PC-3 (cell line): ENCODE measurements at regions not wholly inside any gene's neighbourhood (a gene's known extent, or its start where the extent isn't known, plus 50 kb on each side); places are given as distances from the start of the nearest gene placed in this dataset.

Experiments
- EZH2 ChIP-seq: fragments of 300-600 bp; sonication (generic); IDR thresholded peaks from one replicate; pipeline ENCODE4 v1.6.1; 2017; ENCODE audit warnings: antibody characterized with exemption, mild to moderate bottlenecking, low read length; ENCODE audit not compliant: unreplicated experiment
- TF ChIP-seq, protein P1 (sequence below): fragments of 300-600 bp; sonication (generic); conservative IDR thresholded peaks from 2 replicates; pipeline ENCODE4 v1.5.1; 2017; ENCODE audit warnings: antibody characterized with exemption, low read depth, mild to moderate bottlenecking, low read length

GRCh38 chr1:91148641-91149069 lies 126.8 kb upstream of the ZNF644 start:
- TF ChIP-seq, protein P1, sequence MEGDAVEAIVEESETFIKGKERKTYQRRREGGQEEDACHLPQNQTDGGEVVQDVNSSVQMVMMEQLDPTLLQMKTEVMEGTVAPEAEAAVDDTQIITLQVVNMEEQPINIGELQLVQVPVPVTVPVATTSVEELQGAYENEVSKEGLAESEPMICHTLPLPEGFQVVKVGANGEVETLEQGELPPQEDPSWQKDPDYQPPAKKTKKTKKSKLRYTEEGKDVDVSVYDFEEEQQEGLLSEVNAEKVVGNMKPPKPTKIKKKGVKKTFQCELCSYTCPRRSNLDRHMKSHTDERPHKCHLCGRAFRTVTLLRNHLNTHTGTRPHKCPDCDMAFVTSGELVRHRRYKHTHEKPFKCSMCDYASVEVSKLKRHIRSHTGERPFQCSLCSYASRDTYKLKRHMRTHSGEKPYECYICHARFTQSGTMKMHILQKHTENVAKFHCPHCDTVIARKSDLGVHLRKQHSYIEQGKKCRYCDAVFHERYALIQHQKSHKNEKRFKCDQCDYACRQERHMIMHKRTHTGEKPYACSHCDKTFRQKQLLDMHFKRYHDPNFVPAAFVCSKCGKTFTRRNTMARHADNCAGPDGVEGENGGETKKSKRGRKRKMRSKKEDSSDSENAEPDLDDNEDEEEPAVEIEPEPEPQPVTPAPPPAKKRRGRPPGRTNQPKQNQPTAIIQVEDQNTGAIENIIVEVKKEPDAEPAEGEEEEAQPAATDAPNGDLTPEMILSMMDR = no peak
- TF ChIP-seq EZH2 = no peak
